Stimulated activated CD8-positive, alpha-beta memory T cell treated with anti-CD3 and anti-CD28 coated beads, Interleukin-7, amount 100 ng/mL, for 24 hours (primary cell): ENCODE measurements at regions not wholly inside any gene's neighbourhood (a gene's known extent, or its start where the extent isn't known, plus 50 kb on each side); places are given as distances from the start of the nearest gene placed in this dataset.
"Not testable (repeated sequence)": the region's sequence is repeated elsewhere in the genome, so short reads cannot be mapped to it uniquely, and the experiment has no call there.

Source experiments
- DNase-seq: peaks from one replicate; pipeline ENCODE4 v3.0.0-alpha.2; 2020; ENCODE audit warnings: low read depth

DNA sequence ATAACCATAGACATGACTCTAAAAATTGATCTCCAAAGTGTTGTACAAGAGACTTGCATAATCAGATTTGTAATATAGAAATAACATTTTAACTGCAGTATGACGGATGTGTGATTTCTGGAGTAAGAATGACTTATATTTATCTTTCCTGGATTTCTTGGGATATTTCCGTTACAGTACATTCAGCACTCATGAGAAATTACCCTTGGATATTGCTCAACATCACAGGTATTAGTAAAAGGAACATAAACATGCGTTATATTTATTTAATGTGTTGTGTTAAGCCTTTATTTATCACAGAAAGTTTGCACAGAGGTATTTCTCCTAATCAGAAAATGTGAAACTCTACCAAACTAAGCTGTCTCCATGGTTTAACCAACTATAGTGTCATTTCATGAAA is 1823.9 kb upstream of the C9orf72 start:
- no peak for DNase-seq

DNA sequence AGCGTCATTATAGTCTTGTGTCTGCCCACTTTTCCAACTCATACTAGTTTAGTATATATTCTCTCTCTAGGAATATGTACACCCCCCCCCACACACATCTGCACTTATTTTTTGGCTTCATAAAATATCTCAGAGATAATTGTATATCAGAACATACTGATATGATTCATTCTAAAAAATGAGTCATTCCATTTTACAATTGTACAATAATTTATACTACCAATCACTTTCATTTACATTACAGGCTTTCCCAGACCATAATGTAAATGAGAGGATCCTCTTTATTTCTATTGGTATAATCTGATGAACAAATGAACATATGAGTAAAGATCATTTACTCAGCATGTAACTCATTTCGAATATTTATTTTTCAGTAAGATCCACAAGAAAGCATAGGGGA is 1842.9 kb upstream of the C9orf72 start:
- DNase-seq: no peak

- DNase-seq: no peak
These were observed 1849.2 kb upstream of the C9orf72 start for GRCh38 chr9:29422438-29422837.

GRCh38 chr9:29432191-29432590 is 1858.9 kb upstream of the C9orf72 start:
- DNase-seq: no peak

GRCh38 chr9:29432656-29433055 is 1859.4 kb upstream of the C9orf72 start:
- DNase-seq: not testable (repeated sequence)

- no peak for DNase-seq
These were observed 1862.1 kb upstream of the C9orf72 start for GRCh38 chr9:29435368-29435767.

DNA sequence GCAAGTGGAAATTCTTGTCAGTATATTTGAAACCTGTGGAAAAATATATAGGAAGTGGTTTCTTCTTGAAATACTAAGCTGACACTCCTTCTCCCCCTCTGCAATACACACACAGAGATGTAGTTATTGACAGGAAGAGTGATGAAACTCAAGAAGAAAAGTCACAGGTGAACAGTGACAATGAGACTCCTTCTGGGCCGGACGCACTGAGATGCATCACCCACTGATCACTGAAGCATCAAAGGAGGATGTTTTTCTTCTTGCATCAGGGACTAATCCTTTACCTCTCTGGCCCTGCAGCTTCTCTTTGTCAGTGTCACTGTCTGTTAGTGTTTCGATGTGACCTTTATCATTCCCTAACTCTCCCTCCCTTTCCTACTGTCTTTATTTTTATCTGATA is 1864.2 kb upstream of the C9orf72 start:
- DNase-seq: no peak

GRCh38 chr9:29439961-29440360 is 1866.7 kb upstream of the C9orf72 start:
- DNase-seq: no peak

DNA sequence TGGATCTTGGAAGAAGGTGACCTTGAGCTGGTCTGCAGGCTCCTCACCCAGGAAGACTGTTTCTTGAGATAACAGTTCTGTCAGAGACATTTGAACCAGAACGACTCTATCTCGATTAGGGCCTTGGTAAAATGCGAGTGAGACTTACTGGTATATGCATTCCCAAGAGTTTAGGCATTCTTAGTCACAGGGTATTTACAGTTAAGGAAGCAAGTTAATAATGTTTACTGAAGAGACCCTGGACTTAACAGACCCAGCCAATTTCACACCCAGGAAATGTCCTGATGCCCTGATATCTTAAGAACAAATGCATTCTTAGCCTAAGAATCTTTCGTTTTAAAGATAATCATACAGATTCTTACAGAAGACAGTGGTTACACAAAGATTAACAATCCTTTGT is 1867.2 kb upstream of the C9orf72 start:
- no peak for DNase-seq

DNA sequence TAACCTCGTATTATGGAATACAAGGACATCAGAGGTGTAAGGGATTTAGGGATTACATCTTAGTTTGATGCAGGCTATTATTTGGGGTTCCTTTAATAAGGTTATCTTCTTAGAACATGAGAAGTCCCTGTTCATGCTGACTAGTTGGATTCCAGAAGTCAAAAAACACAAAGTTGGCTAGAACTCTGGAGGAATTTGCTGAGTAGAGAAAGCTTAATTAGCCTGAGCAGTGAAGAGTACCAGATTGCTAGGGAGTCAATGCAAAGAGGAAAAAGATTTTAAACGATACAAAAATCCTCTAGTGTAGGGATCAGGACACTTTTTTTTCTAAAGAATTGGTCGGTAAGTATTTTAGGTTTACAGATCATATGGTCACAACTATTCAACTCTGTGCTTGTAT is 1872.5 kb upstream of the C9orf72 start:
- DNase-seq: no peak

GRCh38 chr9:29449306-29449705 is 1876.0 kb upstream of the C9orf72 start:
- DNase-seq: no peak

DNA sequence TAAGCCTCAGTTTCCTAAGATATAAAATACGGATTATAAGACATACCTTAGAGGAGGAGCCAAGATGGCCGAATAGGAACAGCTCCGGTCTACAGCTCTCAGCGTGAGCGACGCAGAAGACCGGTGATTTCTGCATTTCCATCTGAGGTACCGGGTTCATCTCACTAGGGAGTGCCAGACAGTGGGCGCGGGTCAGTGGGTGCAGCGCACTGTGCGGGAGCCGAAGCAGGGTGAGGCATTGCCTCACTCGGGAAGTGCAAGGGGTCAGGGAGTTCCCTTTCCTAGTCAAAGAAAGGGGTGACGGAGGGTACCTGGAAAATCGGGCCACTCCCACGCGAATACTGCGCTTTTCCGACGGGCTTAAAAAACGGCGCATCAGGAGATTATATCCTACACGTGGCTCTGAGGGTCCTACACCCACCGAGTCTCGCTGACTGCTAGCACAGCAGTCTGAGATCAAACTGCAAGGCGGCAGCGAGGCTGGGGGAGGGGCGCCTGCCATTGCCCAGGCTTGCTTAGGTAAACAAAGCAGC is 1877.1 kb upstream of the C9orf72 start:
- not testable (repeated sequence) for DNase-seq

GRCh38 chr9:29456940-29457339 is 1883.7 kb upstream of the C9orf72 start:
- DNase-seq: no peak

- no peak for DNase-seq
These were observed 1902.2 kb upstream of the C9orf72 start for GRCh38 chr9:29475471-29475870.

GRCh38 chr9:29511680-29512079 is 1938.4 kb upstream of the C9orf72 start:
- DNase-seq: no peak

- no peak for DNase-seq
These were observed 1941.1 kb upstream of the C9orf72 start for GRCh38 chr9:29514336-29514735.

GRCh38 chr9:29514862-29515261 is 1941.6 kb upstream of the C9orf72 start:
- no peak for DNase-seq

DNA sequence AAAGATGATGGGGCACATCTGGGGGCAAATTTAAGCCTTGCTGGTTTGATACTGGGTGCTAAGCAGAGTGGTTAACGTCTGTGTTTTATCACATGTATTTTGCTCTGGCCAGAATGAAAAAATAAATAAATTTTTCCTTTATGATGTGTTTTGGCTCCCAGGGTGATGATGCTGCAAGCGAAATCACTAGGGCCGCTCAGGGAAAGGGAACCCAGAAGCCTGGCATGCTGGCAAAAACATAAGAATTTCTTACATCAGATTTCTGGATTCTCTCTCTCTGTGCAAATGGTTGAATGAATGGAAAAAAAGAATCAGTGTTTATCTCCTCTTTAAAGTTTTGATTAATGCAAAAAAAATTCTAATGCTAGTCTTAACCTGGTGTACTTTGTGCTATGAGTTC is 1975.2 kb upstream of the C9orf72 start:
- no peak for DNase-seq

- DNase-seq: no peak
These were observed 1982.2 kb upstream of the C9orf72 start for GRCh38 chr9:29555502-29555901.

GRCh38 chr9:29556317-29556716 is 1983.0 kb upstream of the C9orf72 start:
- DNase-seq: no peak

DNA sequence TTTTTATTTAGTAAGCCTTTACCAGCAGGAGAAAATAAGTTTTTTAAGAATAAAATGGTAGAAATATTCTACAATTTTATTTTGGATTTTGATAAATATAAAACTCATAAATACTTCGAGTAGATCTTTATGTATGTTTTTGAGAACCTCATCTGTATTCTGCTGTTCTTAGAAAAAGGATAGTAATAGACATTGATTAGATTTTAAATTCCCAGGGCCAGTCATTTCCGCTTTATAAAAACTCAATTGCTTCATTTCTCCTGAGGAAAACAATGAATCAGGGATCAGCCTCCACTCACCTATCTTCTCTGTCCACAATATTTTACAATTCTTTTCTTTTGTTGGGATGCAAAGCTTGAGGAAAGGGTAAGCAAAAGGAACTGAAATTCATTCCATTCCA is 1983.5 kb upstream of the C9orf72 start:
- no peak for DNase-seq

- no peak for DNase-seq
These were observed 1991.3 kb upstream of the C9orf72 start for GRCh38 chr9:29564564-29564963.

- no peak for DNase-seq
These were observed 2001.9 kb upstream of the C9orf72 start for GRCh38 chr9:29575219-29575618.

DNA sequence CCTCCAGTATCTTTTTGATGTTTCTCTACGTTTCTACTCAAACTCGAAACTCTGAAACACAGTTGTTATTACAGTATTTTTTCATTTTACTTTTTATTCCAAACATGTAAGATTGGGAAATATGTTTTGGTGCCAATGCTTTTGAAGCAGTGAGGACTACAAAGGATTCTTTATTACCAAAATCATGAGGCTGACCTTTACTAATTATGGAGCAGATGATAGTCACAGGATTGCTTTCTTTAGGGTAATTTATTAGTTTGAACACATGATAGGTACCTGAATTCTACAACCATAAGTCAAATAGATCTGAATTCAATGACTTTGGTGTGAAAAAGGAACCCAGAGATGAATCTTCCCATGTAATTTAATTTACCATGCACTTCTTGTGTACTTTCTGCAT is 2015.1 kb upstream of the C9orf72 start:
- DNase-seq: no peak

GRCh38 chr9:29609282-29609681 is 2036.0 kb upstream of the C9orf72 start:
- no peak for DNase-seq
